Liver (tissue), 6 donors: ENCODE measurements at regions not wholly inside any gene's neighbourhood (a gene's known extent, or its start where the extent isn't known, plus 50 kb on each side); places are given as distances from the start of the nearest gene placed in this dataset.
"Not testable (repeated sequence)": the region's sequence is repeated elsewhere in the genome, so short reads cannot be mapped to it uniquely, and the experiment has no call there.

Source experiments
- DNase-seq: peaks from one replicate; pipeline ENCODE4 v3.0.0-alpha.2; 2017; ENCODE audit warnings: low spot score
- H3K27ac ChIP-seq, 2 donors: one replicate each; pipeline ENCODE4 v1.7.0; 2013; ENCODE audit warnings: inconsistent platforms in 2 of 2, low read length in 2 of 2, control low read depth in 1 of 2, low read depth in 1 of 2, mild to moderate bottlenecking in 1 of 2
- H3K27me3 ChIP-seq, 4 donors: one replicate each; pipeline versions ENCODE4 v1.6.1 to v1.7.0; 2013; ENCODE audit warnings: low read length in 3 of 4, inconsistent platforms in 1 of 4, mild to moderate bottlenecking in 1 of 4, moderate library complexity in 1 of 4; ENCODE audit not compliant: control insufficient read depth in 4 of 4, insufficient read depth in 4 of 4
- H3K36me3 ChIP-seq, 4 donors: one replicate each; pipeline versions ENCODE4 v1.6.1 to v1.7.0; 2013; ENCODE audit warnings: low read length in 3 of 4, mild to moderate bottlenecking in 3 of 4, low read depth in 1 of 4, moderate library complexity in 1 of 4; ENCODE audit not compliant: control insufficient read depth in 4 of 4, insufficient read depth in 3 of 4
- H3K4me1 ChIP-seq, 4 donors: one replicate each; pipeline versions ENCODE4 v1.6.1 to v1.7.0; 2013; ENCODE audit warnings: low read length in 3 of 4, mild to moderate bottlenecking in 3 of 4, moderate library complexity in 1 of 4; ENCODE audit not compliant: control insufficient read depth in 4 of 4, insufficient read depth in 4 of 4
- H3K4me3 ChIP-seq, 3 donors: one replicate each; pipeline versions ENCODE4 v1.6.1 to v1.7.0; 2013; ENCODE audit warnings: low read length in 3 of 3, control low read depth in 1 of 3, low read depth in 1 of 3, mild to moderate bottlenecking in 1 of 3
- H3K9ac ChIP-seq, 2 donors: one replicate each; pipeline ENCODE4 v1.7.0; 2013; ENCODE audit warnings: low read length in 2 of 2, mild to moderate bottlenecking in 2 of 2, moderate library complexity in 2 of 2, control low read depth in 1 of 2, low read depth in 1 of 2
- H3K9me3 ChIP-seq, 4 donors: one replicate each; pipeline versions ENCODE4 v1.6.1 to v1.7.0; 2013; ENCODE audit warnings: low read length in 3 of 4; ENCODE audit not compliant: control insufficient read depth in 4 of 4
- WGBS: extraction: QIAGEN DNeasy Blood & Tissue Kit; methylation state at CpG from one replicate; pipeline ENCODE4 v1.1.7; 2013; 5-methylcytosine and 5-hydroxymethylcytosine counted together
- donor health status: healthy.
- donor health status: healthy.
- donor health status: healthy.

DNA sequence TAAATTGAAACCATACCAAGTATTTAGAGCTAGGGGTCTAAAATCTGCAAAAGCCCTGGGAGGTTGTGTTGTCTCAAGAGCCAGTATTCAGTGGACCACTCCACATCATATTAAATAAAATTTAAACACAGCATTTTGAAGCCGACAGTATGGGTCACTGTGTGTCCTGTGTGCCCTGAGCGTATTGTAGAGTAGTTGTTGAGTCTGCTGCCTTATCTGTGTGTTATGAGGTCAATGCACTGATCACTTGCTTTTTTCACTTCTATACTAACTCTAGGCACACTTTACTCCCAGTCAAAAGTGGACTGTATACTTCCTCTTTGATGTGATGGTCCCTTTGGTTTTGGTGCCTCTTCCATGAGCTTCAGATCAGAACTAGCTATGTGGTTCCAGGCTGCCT is 81.9 kb downstream of the PPIAL4C start:
- H3K9ac ChIP-seq, H3K4me1 ChIP-seq, H3K27ac ChIP-seq, H3K27me3 ChIP-seq, H3K9me3 ChIP-seq, H3K4me3 ChIP-seq, DNase-seq, H3K36me3 ChIP-seq: not testable (repeated sequence)
- WGBS: 54% methylated on average over 2 of the region's 2 CpGs

DNA sequence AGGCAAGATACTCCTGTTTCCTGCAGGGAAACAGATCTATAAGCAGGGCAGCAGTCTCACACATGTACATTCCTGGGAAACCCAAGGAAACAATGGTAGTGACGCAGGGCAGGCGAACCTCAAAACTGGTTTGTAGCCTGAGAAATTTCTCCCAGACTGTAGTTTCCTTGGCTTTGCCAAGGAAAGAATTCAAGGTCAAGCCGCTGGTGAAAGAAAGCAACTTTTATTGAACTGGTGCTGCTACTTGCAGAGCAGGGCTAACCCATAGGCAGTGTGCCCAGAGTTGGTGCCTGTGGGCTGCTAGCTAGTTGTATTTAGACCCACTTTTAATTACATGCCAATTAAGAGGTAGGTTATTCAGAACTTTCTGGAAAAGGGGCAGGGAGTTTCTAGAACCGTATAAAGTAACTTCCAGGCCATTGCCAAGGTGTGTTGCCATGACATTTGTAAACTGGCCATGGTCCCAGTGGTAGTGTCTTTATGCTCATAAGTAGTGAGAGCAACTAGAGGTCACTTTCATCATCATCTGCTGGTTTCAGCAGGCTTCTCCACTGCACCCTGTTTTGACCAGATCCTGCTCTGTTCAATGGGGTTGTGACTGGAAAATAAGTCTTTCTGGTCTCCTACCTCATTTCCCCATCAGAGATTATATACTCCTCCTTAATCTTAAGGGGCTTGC is 89.7 kb downstream of the PPIAL4C start:
- not testable (repeated sequence) for H3K27me3 ChIP-seq, H3K9me3 ChIP-seq, H3K4me3 ChIP-seq, H3K4me1 ChIP-seq, DNase-seq, H3K36me3 ChIP-seq, H3K9ac ChIP-seq, H3K27ac ChIP-seq
- WGBS: 76% methylated on average over 4 of the region's 4 CpGs

DNA sequence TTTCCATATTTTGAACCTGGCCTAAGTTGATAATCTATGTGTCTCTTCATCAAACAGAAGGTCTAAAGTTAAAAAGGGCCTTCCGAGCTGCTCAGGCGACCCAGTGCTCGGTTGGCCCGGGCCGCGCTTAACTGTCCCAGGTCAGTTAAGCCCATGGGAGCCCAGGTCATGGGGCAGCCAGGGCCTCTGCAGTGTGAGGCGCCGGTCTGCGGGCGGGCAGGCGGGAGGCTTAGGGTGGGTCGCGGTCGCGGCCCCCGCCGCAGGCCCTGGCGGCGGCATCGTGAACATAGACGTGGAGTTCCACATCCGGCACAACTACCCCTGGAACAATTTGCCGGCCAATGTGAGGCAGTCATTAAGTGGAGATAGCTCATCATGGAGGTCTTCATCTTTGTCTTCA is 91.3 kb downstream of the PPIAL4C start:
- H3K27ac ChIP-seq, H3K9me3 ChIP-seq, DNase-seq, H3K36me3 ChIP-seq, H3K9ac ChIP-seq, H3K4me3 ChIP-seq, H3K4me1 ChIP-seq, H3K27me3 ChIP-seq: not testable (repeated sequence)
- 98% methylated on average over 23 of the region's 23 CpGs for WGBS

GRCh38 chr1:149677359-149677758 is 93.7 kb downstream of the PPIAL4C start:
- H3K27me3 ChIP-seq, H3K27ac ChIP-seq, H3K4me3 ChIP-seq, H3K9ac ChIP-seq, DNase-seq, H3K36me3 ChIP-seq, H3K4me1 ChIP-seq, H3K9me3 ChIP-seq: not testable (repeated sequence)
- WGBS: 82% methylated on average over 5 of the region's 5 CpGs

DNA sequence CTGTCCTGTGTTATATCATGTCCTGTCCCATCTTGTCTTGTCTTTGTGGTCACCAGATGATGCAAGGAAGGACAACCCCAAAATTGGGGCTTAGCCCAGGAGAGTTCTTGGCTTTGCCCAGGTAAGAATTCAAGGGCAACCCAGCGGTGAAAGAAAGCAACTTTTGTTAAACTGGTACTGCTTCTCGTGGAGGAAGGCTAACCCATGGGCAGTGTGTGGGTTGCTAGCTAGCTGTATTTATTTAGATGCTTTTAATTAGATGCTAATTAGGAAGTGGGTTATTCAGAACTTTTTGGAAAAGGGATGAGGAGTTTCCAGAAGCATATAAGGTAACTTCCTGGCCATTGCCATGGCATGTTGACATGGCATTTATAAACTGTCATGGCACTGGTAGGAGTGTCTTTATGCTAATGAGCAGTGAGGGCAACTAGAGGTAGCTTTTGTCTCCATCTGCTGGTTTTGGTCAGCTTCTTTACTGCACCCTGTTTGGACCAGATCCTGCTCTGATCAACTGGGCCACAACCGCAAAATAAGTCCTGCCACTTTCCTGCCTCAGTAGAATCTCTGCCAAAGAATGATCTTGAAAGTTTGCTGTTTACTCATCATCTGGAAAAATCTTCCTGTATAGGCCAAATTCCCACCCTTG is 95.8 kb upstream of the FCGR1A start:
- H3K4me3 ChIP-seq, H3K36me3 ChIP-seq, H3K4me1 ChIP-seq, H3K9me3 ChIP-seq, H3K9ac ChIP-seq, DNase-seq, H3K27me3 ChIP-seq, H3K27ac ChIP-seq: not testable (repeated sequence)
- no CpG with 5 or more reads among the region's 3 CpGs for WGBS

DNA sequence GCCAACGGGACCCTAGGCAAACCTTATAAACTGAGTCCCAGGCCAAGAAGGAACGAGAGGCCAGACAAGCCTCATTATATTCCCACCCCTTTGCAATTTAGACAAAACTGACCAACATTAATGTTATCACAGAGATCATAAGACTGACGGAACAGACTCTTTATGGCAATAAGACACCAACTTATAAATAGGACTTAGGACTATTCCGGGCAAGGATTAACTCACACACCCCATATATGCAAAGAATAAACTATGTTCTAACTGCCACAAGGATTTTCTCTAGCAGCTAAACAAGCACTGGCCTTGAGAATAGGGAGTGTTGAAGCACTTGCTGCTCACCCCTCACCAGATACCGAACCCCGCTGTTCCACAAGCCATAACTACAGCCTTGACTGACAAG is 91.1 kb upstream of the FCGR1A start:
- H3K9ac ChIP-seq, H3K27me3 ChIP-seq, H3K36me3 ChIP-seq, H3K4me3 ChIP-seq, H3K4me1 ChIP-seq, H3K27ac ChIP-seq, DNase-seq, H3K9me3 ChIP-seq: not testable (repeated sequence)
- WGBS: 89% methylated on average over 4 of the region's 6 CpGs

- not testable (repeated sequence) for H3K27ac ChIP-seq, H3K4me1 ChIP-seq, H3K36me3 ChIP-seq, DNase-seq, H3K9ac ChIP-seq, H3K4me3 ChIP-seq, H3K9me3 ChIP-seq, H3K27me3 ChIP-seq
- WGBS: 91% methylated on average over 14 of the region's 17 CpGs
Measured at GRCh38 chr1:149692804-149693539, 89.5 kb upstream of the FCGR1A start.

- not testable (repeated sequence) for H3K27me3 ChIP-seq, H3K4me1 ChIP-seq, H3K4me3 ChIP-seq, H3K9me3 ChIP-seq, H3K9ac ChIP-seq, H3K36me3 ChIP-seq, H3K27ac ChIP-seq, DNase-seq
- 75% methylated on average over 3 of the region's 3 CpGs for WGBS
Measured at GRCh38 chr1:149695066-149695465, 87.4 kb upstream of the FCGR1A start.
